OCI-LY7 (cell line): ENCODE measurements at regions not wholly inside any gene's neighbourhood (a gene's known extent, or its start where the extent isn't known, plus 50 kb on each side); places are given as distances from the start of the nearest gene placed in this dataset.

ENCODE experiments used
- BruUV-seq: library from RNA; stranded (reverse); fragments of 400-500 nt; replicated peaks from 2 replicates; lab custom pipeline; 2021; lab: Mats Ljungman, UMichigan
- CTCF ChIA-PET: fragments of 300-600 bp; sonication (Branson Sonifier 250); formaldehyde crosslinking; loops from one replicate; lab custom pipeline; 2022; ENCODE audit warnings: antibody characterized with exemption; ENCODE audit not compliant: unreplicated experiment; lab: Charles Lee
- POLR2A ChIA-PET: fragments of 300-600 bp; sonication (Branson Sonifier 250); formaldehyde crosslinking; loops from one replicate; lab custom pipeline; 2022; ENCODE audit warnings: antibody characterized with exemption; lab: Charles Lee
- DNase-seq: peaks from one replicate; pipeline ENCODE4 v3.0.0-alpha.2; 2015; ENCODE audit warnings: low spot score
- H2AFZ ChIP-seq: fragments of 200-600 bp; sonication (generic), shearing (Covaris generic); 2 replicates; pipeline ENCODE4 v1.6.1; 2014; ENCODE audit warnings: mild to moderate bottlenecking, antibody characterized with exemption, low read length, moderate library complexity
- H3K27ac ChIP-seq: fragments of 200-600 bp; sonication (generic); 2 replicates; pipeline ENCODE4 v1.5.1; 2014; ENCODE audit warnings: mixed run types, low read depth, mild to moderate bottlenecking, moderate library complexity, low read length, inconsistent platforms; ENCODE audit not compliant: poor library complexity, severe bottlenecking
- H3K36me3 ChIP-seq: fragments of 200-600 bp; sonication (generic); 2 replicates; pipeline ENCODE4 v1.6.1; 2014; ENCODE audit warnings: mild to moderate bottlenecking, antibody characterized with exemption, low read length, moderate library complexity, mixed read lengths; ENCODE audit not compliant: insufficient read depth
- H3K4me1 ChIP-seq: fragments of 200-600 bp; sonication (generic); 2 replicates; pipeline ENCODE4 v1.5.1; 2014; ENCODE audit warnings: mild to moderate bottlenecking, low read length; ENCODE audit not compliant: insufficient read depth, poor library complexity, severe bottlenecking
- H3K4me2 ChIP-seq: fragments of 200-600 bp; sonication (generic); 2 replicates; pipeline ENCODE4 v1.6.1; 2014; ENCODE audit warnings: mild to moderate bottlenecking, low read length
- H3K4me3 ChIP-seq: fragments of 200-600 bp; sonication (generic); 2 replicates; pipeline ENCODE4 v1.5.1; 2014; ENCODE audit warnings: mild to moderate bottlenecking, low read depth, low read length; ENCODE audit not compliant: poor library complexity, severe bottlenecking
- H3K79me2 ChIP-seq: fragments of 200-600 bp; sonication (generic); 2 replicates; pipeline ENCODE4 v1.6.1; 2016; ENCODE audit warnings: low read depth, mild to moderate bottlenecking, low read length, moderate library complexity, mixed read lengths; ENCODE audit not compliant: insufficient read depth
- H3K9me2 ChIP-seq: fragments of 200-600 bp; sonication (generic); 2 replicates; pipeline ENCODE4 v1.6.1; 2016; ENCODE audit warnings: mild to moderate bottlenecking, low read length, mixed read lengths; ENCODE audit not compliant: insufficient read depth
- H3K9me3 ChIP-seq: fragments of 200-600 bp; sonication (generic); 2 replicates; pipeline ENCODE4 v1.6.1; 2014; ENCODE audit warnings: mild to moderate bottlenecking, mixed run types, low read length, mixed read lengths
- H4K20me1 ChIP-seq: fragments of 200-600 bp; sonication (generic); 2 replicates; pipeline ENCODE4 v1.6.1; 2014; ENCODE audit warnings: mild to moderate bottlenecking, antibody characterized with exemption, low read length, moderate library complexity, mixed read lengths; ENCODE audit not compliant: insufficient read depth
- CTCF ChIP-seq: fragments of 200-600 bp; sonication (generic); conservative IDR thresholded peaks from 2 replicates; pipeline ENCODE4 v1.5.1; 2014; ENCODE audit warnings: mild to moderate bottlenecking, antibody characterized with exemption, low read length, moderate library complexity, mixed read lengths
- EZH2phosphoT487 ChIP-seq: fragments of 200-600 bp; sonication (generic); IDR thresholded peaks from 2 replicates; pipeline ENCODE4 v1.6.1; 2018; ENCODE audit warnings: low read depth, borderline replicate concordance, mild to moderate bottlenecking, mixed run types, antibody characterized with exemption, low read length, moderate library complexity, mixed read lengths
- intact Hi-C: fragments of 100-400 bp; cut with micrococcal nuclease; formaldehyde crosslinking; loops from one replicate; pipeline ENCODE4 v1.10.0; 2022; ENCODE audit not compliant: unreplicated experiment

GRCh38 chr4:187357045-187357643 lies 633.5 kb upstream of the FAT1 start:
- ChIA-PET CTCF (no interaction called here), POLR2A (interaction anchor here (1.0 kb wide), 1 partner anchor 63 kb away, joined by 4 read pairs; no protein-coding TSS in a partner anchor)
- Histone ChIP-seq H3K79me2 (no peaks in the 10 kb centered on the region), H3K4me1 (no peaks in the 10 kb centered on the region), H3K9me3 (no peaks in the 10 kb centered on the region), H3K9me2 (no peaks in the 10 kb centered on the region), H3K36me3 (no peaks in the 10 kb centered on the region), H3K4me2 (no peak overlapping the region), H4K20me1 (no peaks in the 10 kb centered on the region), H3K4me3 (no peak overlapping the region), H3K27ac (no peak overlapping the region), H2AFZ (no peak overlapping the region)
- no TSS peak for BruUV-seq
- TF ChIP-seq CTCF (no peak), EZH2phosphoT487 (no peak)
- DNase-seq, result no peak
- intact Hi-C loops, result no loop called here

GRCh38 chr4:187357821-187358220 lies 634.2 kb upstream of the FAT1 start:
- no TSS peak for BruUV-seq

More at GRCh38 chr4:187357821-187358220, 634.2 kb upstream of the FAT1 start:
- H3K27ac ChIP-seq, result no peak overlapping the region
- H3K36me3 ChIP-seq, result no peaks in the 10 kb centered on the region
- H3K9me2 ChIP-seq, result no peaks in the 10 kb centered on the region
- CTCF ChIA-PET, result no interaction called here
- H3K4me3 ChIP-seq, result no peak overlapping the region
- H3K79me2 ChIP-seq, result no peaks in the 10 kb centered on the region
- intact Hi-C loops, result no loop called here
- H3K4me2 ChIP-seq, result no peak overlapping the region
- no peaks in the 10 kb centered on the region for H3K9me3 ChIP-seq
- no peaks in the 10 kb centered on the region for H3K4me1 ChIP-seq
- no peak for DNase-seq
- no peak overlapping the region for H2AFZ ChIP-seq
- TF ChIP-seq CTCF (no peak), EZH2phosphoT487 (no peak)
- POLR2A ChIA-PET, result interaction anchor here (1.0 kb wide), 1 partner anchor 62 kb away, joined by 4 read pairs; no protein-coding TSS in a partner anchor
- no peaks in the 10 kb centered on the region for H4K20me1 ChIP-seq
